MG63 (cell line): ENCODE measurements at regions not wholly inside any gene's neighbourhood (a gene's known extent, or its start where the extent isn't known, plus 50 kb on each side); places are given as distances from the start of the nearest gene placed in this dataset.

Experiments
- DNase-seq: peaks from one replicate; pipeline ENCODE4 v3.0.0-alpha.2; 2020
- H3K27me3 ChIP-seq: fragments of 250-450 bp; sonication (Bioruptor Pico); 2 replicates; pipeline ENCODE4 v1.5.1; 2020; ENCODE audit warnings: mild to moderate bottlenecking, moderate library complexity
- H3K36me3 ChIP-seq: fragments of 250-450 bp; sonication (Bioruptor Pico); 2 replicates; pipeline ENCODE4 v1.5.1; 2020; ENCODE audit warnings: mild to moderate bottlenecking, moderate library complexity
- H3K4me3 ChIP-seq: fragments of 250-450 bp; sonication (Bioruptor Pico); 2 replicates; pipeline ENCODE4 v1.5.1; 2020; ENCODE audit warnings: mild to moderate bottlenecking, moderate library complexity
- H3K9me3 ChIP-seq: fragments of 250-450 bp; sonication (Bioruptor Pico); 2 replicates; pipeline ENCODE4 v1.5.1; 2020; ENCODE audit warnings: mild to moderate bottlenecking, moderate library complexity

GRCh38 chr22:22048981-22049531 is 66.5 kb upstream of the TOP3B start:
- no peak for DNase-seq
- Histone ChIP-seq H3K4me3 (no peak overlapping the region), H3K36me3 (no peaks in the 10 kb centered on the region), H3K9me3 (0 out of 2 replicates have a peak, but pooled peaks cover 2% of the 10 kb centered on the region), H3K27me3 (no peaks in the 10 kb centered on the region)

- DNase-seq = no peak
- H3K27me3 ChIP-seq = no peaks in the 10 kb centered on the region
- no peaks in the 10 kb centered on the region for H3K36me3 ChIP-seq
- no peak overlapping the region for H3K4me3 ChIP-seq
- H3K9me3 ChIP-seq = 0 out of 2 replicates have a peak, but pooled peaks cover 2% of the 10 kb centered on the region
Observed at GRCh38 chr22:22048318-22048942, 65.8 kb upstream of the TOP3B start.

- Histone ChIP-seq H3K36me3 (no peaks in the 10 kb centered on the region), H3K9me3 (0 out of 2 replicates have a peak, but pooled peaks cover 2% of the 10 kb centered on the region), H3K4me3 (no peak overlapping the region), H3K27me3 (no peaks in the 10 kb centered on the region)
- DNase-seq = no peak
Observed at GRCh38 chr22:22047776-22048175, 65.2 kb upstream of the TOP3B start.

GRCh38 chr22:22047266-22047665 is 64.7 kb upstream of the TOP3B start:
- H3K27me3 ChIP-seq = no peaks in the 10 kb centered on the region
- DNase-seq = no peak
- H3K9me3 ChIP-seq = no peaks in the 10 kb centered on the region
- H3K36me3 ChIP-seq = no peaks in the 10 kb centered on the region
- no peak overlapping the region for H3K4me3 ChIP-seq

- Histone ChIP-seq H3K27me3 (no peaks in the 10 kb centered on the region), H3K4me3 (no peak overlapping the region), H3K36me3 (no peaks in the 10 kb centered on the region), H3K9me3 (no peaks in the 10 kb centered on the region)
- no peak for DNase-seq
Observed at GRCh38 chr22:22046370-22046769, 63.8 kb upstream of the TOP3B start.

GRCh38 chr22:22045571-22046335 is 63.2 kb upstream of the TOP3B start:
- Histone ChIP-seq H3K4me3 (no peak overlapping the region), H3K36me3 (no peaks in the 10 kb centered on the region), H3K9me3 (no peaks in the 10 kb centered on the region), H3K27me3 (no peaks in the 10 kb centered on the region)
- DNase-seq = no peak

- H3K4me3 ChIP-seq = no peak overlapping the region
- H3K27me3 ChIP-seq = no peaks in the 10 kb centered on the region
- no peaks in the 10 kb centered on the region for H3K9me3 ChIP-seq
- DNase-seq = no peak
- no peaks in the 10 kb centered on the region for H3K36me3 ChIP-seq
Observed at GRCh38 chr22:22044153-22044552, 61.6 kb upstream of the TOP3B start.

- Histone ChIP-seq H3K4me3 (no peak overlapping the region), H3K27me3 (no peaks in the 10 kb centered on the region), H3K9me3 (no peaks in the 10 kb centered on the region), H3K36me3 (no peaks in the 10 kb centered on the region)
- DNase-seq = no peak
Observed at GRCh38 chr22:22043296-22044078, 60.9 kb upstream of the TOP3B start.

- DNase-seq = no peak
- no peak overlapping the region for H3K4me3 ChIP-seq
- H3K9me3 ChIP-seq = no peaks in the 10 kb centered on the region
- no peaks in the 10 kb centered on the region for H3K27me3 ChIP-seq
- H3K36me3 ChIP-seq = no peaks in the 10 kb centered on the region
Observed at GRCh38 chr22:22042599-22043295, 60.2 kb upstream of the TOP3B start.

- Histone ChIP-seq H3K27me3 (no peaks in the 10 kb centered on the region), H3K36me3 (no peaks in the 10 kb centered on the region), H3K4me3 (no peak overlapping the region), H3K9me3 (no peaks in the 10 kb centered on the region)
- DNase-seq = no peak
Observed at GRCh38 chr22:22042009-22042408, 59.4 kb upstream of the TOP3B start.

- Histone ChIP-seq H3K9me3 (no peaks in the 10 kb centered on the region), H3K4me3 (no peak overlapping the region), H3K36me3 (no peaks in the 10 kb centered on the region), H3K27me3 (no peaks in the 10 kb centered on the region)
- DNase-seq = no peak
Observed at GRCh38 chr22:22040908-22041307, 58.3 kb upstream of the TOP3B start.

GRCh38 chr22:22040472-22040871 is 57.9 kb upstream of the TOP3B start:
- Histone ChIP-seq H3K9me3 (no peaks in the 10 kb centered on the region), H3K27me3 (no peaks in the 10 kb centered on the region), H3K36me3 (no peaks in the 10 kb centered on the region), H3K4me3 (no peak overlapping the region)
- no peak for DNase-seq

- no peak for DNase-seq
- Histone ChIP-seq H3K27me3 (no peaks in the 10 kb centered on the region), H3K4me3 (no peak overlapping the region), H3K36me3 (no peaks in the 10 kb centered on the region), H3K9me3 (no peaks in the 10 kb centered on the region)
Observed at GRCh38 chr22:22039286-22040074, 56.9 kb upstream of the TOP3B start.

GRCh38 chr22:22038178-22038880 is 55.7 kb upstream of the TOP3B start:
- Histone ChIP-seq H3K36me3 (no peaks in the 10 kb centered on the region), H3K9me3 (no peaks in the 10 kb centered on the region), H3K4me3 (no peak overlapping the region), H3K27me3 (no peaks in the 10 kb centered on the region)
- peak; percentile 38 for DNase-seq

- Histone ChIP-seq H3K36me3 (no peaks in the 10 kb centered on the region), H3K4me3 (no peak overlapping the region), H3K9me3 (no peaks in the 10 kb centered on the region), H3K27me3 (no peaks in the 10 kb centered on the region)
- DNase-seq = peak; percentile 47
Observed at GRCh38 chr22:22037740-22038139, 55.2 kb upstream of the TOP3B start.
